PC-9 (cell line): ENCODE measurements at regions not wholly inside any gene's neighbourhood (a gene's known extent, or its start where the extent isn't known, plus 50 kb on each side); places are given as distances from the start of the nearest gene placed in this dataset.
"Not testable (repeated sequence)": the region's sequence is repeated elsewhere in the genome, so short reads cannot be mapped to it uniquely, and the experiment has no call there.

ENCODE experiments used
- BruUV-seq: library from RNA; stranded (reverse); fragments of 400-500 nt; replicated peaks from 2 replicates; lab custom pipeline; 2021; lab: Mats Ljungman, UMichigan
- CTCF ChIA-PET: fragments of 300-600 bp; sonication (Branson Sonifier 250); formaldehyde crosslinking; loops from one replicate; lab custom pipeline; 2022; ENCODE audit warnings: antibody characterized with exemption; lab: Charles Lee
- POLR2A ChIA-PET: fragments of 300-600 bp; sonication (Branson Sonifier 250); formaldehyde crosslinking; loops from one replicate; lab custom pipeline; 2022; ENCODE audit warnings: antibody characterized with exemption; ENCODE audit not compliant: unreplicated experiment; lab: Charles Lee
- DNase-seq, 2 experiments: peaks; one replicate each; pipeline versions ENCODE4 v3.0.0 to v3.0.0-alpha.2; 2015 to 2022; ENCODE audit warnings: mixed read lengths in 1 of 2
- H2AFZ ChIP-seq: fragments of 200-600 bp; sonication (generic); 2 replicates; pipeline ENCODE4 v1.8.1; 2017; ENCODE audit warnings: antibody characterized with exemption
- H3F3A ChIP-seq: fragments of 200-600 bp; sonication (generic); 2 replicates; pipeline ENCODE4 v1.8.1; 2017; ENCODE audit warnings: antibody characterized with exemption, mild to moderate bottlenecking, low read depth; ENCODE audit not compliant: insufficient read depth
- H3K27ac ChIP-seq: fragments of 200-600 bp; sonication (generic); 2 replicates; pipeline ENCODE4 v1.6.1; 2016; ENCODE audit warnings: mixed run types
- H3K27me3 ChIP-seq: fragments of 200-600 bp; sonication (generic); 2 replicates; pipeline ENCODE4 v1.6.1; 2016; ENCODE audit warnings: low read depth, mixed run types; ENCODE audit not compliant: insufficient read depth
- H3K36me3 ChIP-seq: fragments of 200-600 bp; sonication (generic); 2 replicates; pipeline ENCODE4 v1.6.1; 2016; ENCODE audit warnings: low read depth, mixed run types
- H3K4me1 ChIP-seq: fragments of 200-600 bp; sonication (generic); replicated peaks from 2 replicates; pipeline ENCODE4 v1.6.1; 2016; ENCODE audit warnings: mixed run types; ENCODE audit not compliant: insufficient read depth
- H3K4me2 ChIP-seq: fragments of 200-600 bp; sonication (generic); 2 replicates; pipeline ENCODE4 v1.6.1; 2017; ENCODE audit warnings: mixed run types
- H3K4me3 ChIP-seq: fragments of 200-600 bp; sonication (generic); 2 replicates; pipeline ENCODE4 v1.6.1; 2016; ENCODE audit warnings: mixed run types
- H3K79me2 ChIP-seq: fragments of 200-600 bp; sonication (generic); 2 replicates; pipeline ENCODE4 v1.6.1; 2017; ENCODE audit warnings: low read depth, mixed run types
- H3K9me2 ChIP-seq: fragments of 200-600 bp; sonication (generic); 2 replicates; pipeline ENCODE4 v1.8.1; 2017; ENCODE audit warnings: mild to moderate bottlenecking; ENCODE audit not compliant: insufficient read depth
- H3K9me3 ChIP-seq: fragments of 200-600 bp; sonication (generic); 2 replicates; pipeline ENCODE4 v1.8.1; 2016; ENCODE audit warnings: low read depth; ENCODE audit not compliant: insufficient read depth
- H4K20me1 ChIP-seq: fragments of 200-600 bp; sonication (generic); 2 replicates; pipeline ENCODE4 v1.8.1; 2017; ENCODE audit not compliant: insufficient read depth
- EZH2 ChIP-seq: fragments of 200-600 bp; sonication (generic); IDR thresholded peaks from 2 replicates; pipeline ENCODE4 v1.8.0; 2017; ENCODE audit warnings: antibody characterized with exemption, low read depth
- intact Hi-C: fragments of 100-400 bp; cut with micrococcal nuclease; formaldehyde crosslinking; loops from one replicate; pipeline ENCODE4 v1.10.0; 2022; ENCODE audit not compliant: unreplicated experiment
- TF ChIP-seq, protein P1 (sequence below): fragments of 200-600 bp; sonication (generic); conservative IDR thresholded peaks from 2 replicates; pipeline ENCODE4 v1.6.1; 2017; ENCODE audit warnings: mixed run types, antibody characterized with exemption, mild to moderate bottlenecking, moderate library complexity

DNA sequence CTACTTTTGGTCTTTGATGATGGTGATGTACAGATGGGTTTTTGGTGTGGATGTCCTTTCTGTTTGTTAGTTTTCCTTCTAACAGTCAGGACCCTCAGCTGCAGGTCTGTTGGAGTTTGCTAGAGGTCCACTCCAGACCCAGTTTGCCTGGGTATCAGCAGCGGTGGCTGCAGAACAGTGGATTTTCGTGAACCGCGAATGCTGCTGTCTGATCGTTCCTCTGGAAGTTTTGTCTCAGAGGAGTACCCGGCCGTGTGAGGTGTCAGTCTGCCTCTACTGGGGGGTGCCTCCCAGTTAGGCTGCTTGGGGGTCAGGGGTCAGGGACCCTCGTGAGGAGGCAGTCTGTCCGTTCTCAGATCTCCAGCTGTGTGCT is 56.6 kb upstream of the TNFAIP8 start:
- peaks cover 31% of the 10 kb centered on the region for H3K4me1 ChIP-seq
- POLR2A ChIA-PET, H3K79me2 ChIP-seq, H2AFZ ChIP-seq, H3K9me3 ChIP-seq, H3K4me3 ChIP-seq, intact Hi-C loops, H3K36me3 ChIP-seq, H3K4me2 ChIP-seq, H4K20me1 ChIP-seq, CTCF ChIA-PET, H3K9me2 ChIP-seq, DNase-seq, H3K27me3 ChIP-seq, H3K27ac ChIP-seq, BruUV-seq: not testable (repeated sequence)
- peaks cover 19% of the 10 kb centered on the region for H3F3A ChIP-seq

DNA sequence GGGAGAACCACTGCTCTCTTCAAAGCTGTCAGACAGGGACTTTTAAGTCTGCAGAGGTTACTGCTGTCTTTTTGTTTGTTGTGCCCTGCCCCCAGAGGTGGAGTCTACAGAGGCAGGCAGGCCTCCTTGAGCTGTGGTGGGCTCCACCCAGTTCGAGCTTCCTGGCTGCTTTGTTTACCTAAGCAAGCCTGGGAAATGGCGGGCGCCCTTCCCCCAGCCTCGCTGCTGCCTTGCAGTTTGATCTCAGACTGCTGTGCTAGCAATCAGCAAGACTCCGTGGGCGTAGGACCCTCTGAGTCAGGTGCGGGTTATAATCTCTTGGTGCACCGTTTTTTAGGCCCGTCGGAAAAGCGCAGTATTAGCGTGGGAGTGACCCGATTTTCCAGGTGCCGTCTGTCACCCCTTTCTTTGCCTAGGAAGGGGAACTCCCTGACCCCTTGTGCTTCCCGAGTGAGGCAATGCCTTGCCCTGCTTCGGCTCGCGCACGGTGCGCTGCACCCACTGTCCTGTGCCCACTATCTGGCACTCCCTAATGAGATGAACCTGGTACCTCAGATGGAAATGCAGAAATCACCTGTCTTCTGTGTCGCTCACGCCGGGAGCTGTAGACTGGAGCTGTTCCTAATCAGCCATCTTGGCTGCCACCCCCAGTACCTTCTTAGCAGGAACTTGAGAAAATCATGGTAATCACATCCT is 56.1 kb upstream of the TNFAIP8 start:
- DNase-seq, H2AFZ ChIP-seq, H3K4me3 ChIP-seq, POLR2A ChIA-PET, H3K27ac ChIP-seq, H3K27me3 ChIP-seq, BruUV-seq, H3K9me3 ChIP-seq, CTCF ChIA-PET, H3K79me2 ChIP-seq, H3K9me2 ChIP-seq, H3K36me3 ChIP-seq, H4K20me1 ChIP-seq, H3K4me2 ChIP-seq: not testable (repeated sequence)
- peaks cover 36% of the 10 kb centered on the region for H3K4me1 ChIP-seq
- H3F3A ChIP-seq: peaks cover 20% of the 10 kb centered on the region
- intact Hi-C loops: loop anchor here (5.0 kb wide), 1 partner anchor 58 kb away; the partner anchor contains the start of gene TNFAIP8

DNA sequence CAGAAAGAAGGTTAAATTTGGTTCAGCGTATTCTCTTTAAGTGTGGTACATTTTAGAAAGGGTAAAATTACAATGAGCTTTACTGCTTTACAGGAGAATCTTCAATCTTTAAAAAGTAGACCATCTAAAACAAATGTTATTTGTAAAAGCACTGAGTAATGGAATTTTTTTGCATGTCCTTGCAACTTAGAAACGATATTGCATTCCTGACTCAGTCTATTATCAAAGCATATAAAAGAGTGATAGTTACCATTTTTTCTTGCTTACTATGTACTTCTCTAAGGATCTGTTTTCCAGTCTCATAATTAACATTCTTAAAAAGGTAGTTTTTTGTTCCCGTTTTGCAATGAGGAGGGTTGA is 55.5 kb upstream of the TNFAIP8 start:
- Histone ChIP-seq H4K20me1 (no peaks in the 10 kb centered on the region), H3F3A (peaks cover 20% of the 10 kb centered on the region), H3K9me3 (no peaks in the 10 kb centered on the region), H3K27ac (no peak overlapping the region), H3K4me1 (peaks cover 40% of the 10 kb centered on the region), H3K9me2 (no peaks in the 10 kb centered on the region), H3K79me2 (no peaks in the 10 kb centered on the region), H2AFZ (no peak overlapping the region), H3K4me2 (no peak overlapping the region), H3K36me3 (no peaks in the 10 kb centered on the region), H3K27me3 (no peaks in the 10 kb centered on the region), H3K4me3 (no peak overlapping the region)
- no peak for DNase-seq
- intact Hi-C loops: loop anchor here (5.0 kb wide), 1 partner anchor 57 kb away; the partner anchor contains the start of gene TNFAIP8
- BruUV-seq: no TSS peak
- no peak for TF ChIP-seq EZH2
- TF ChIP-seq, protein P1, sequence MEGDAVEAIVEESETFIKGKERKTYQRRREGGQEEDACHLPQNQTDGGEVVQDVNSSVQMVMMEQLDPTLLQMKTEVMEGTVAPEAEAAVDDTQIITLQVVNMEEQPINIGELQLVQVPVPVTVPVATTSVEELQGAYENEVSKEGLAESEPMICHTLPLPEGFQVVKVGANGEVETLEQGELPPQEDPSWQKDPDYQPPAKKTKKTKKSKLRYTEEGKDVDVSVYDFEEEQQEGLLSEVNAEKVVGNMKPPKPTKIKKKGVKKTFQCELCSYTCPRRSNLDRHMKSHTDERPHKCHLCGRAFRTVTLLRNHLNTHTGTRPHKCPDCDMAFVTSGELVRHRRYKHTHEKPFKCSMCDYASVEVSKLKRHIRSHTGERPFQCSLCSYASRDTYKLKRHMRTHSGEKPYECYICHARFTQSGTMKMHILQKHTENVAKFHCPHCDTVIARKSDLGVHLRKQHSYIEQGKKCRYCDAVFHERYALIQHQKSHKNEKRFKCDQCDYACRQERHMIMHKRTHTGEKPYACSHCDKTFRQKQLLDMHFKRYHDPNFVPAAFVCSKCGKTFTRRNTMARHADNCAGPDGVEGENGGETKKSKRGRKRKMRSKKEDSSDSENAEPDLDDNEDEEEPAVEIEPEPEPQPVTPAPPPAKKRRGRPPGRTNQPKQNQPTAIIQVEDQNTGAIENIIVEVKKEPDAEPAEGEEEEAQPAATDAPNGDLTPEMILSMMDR: no peak
- ChIA-PET CTCF (no interaction called here), POLR2A (no interaction called here)

DNA sequence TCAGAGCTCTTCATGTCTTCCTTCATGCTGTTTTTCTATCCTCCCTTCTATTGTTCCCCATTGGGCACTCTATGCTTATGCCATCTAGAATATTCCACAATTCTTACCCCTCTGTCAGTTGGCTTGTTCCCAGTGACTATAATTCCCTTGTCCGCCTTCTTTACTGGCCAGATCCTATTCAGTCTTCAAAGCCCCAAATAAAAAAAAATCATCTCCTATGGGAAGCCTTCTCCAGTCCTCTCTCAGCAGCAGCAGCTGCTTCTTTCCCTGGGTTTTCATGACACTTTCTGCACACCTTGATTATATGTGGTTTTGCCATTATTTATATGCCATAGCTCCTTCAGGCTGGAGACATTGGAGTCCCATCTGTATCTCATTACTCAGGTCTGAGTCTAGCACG is 54.6 kb upstream of the TNFAIP8 start:
- Histone ChIP-seq H3K4me1 (peaks cover 40% of the 10 kb centered on the region), H3K27me3 (no peaks in the 10 kb centered on the region), H3K9me2 (no peaks in the 10 kb centered on the region), H3K4me3 (no peak overlapping the region), H3K36me3 (no peaks in the 10 kb centered on the region), H3K9me3 (no peaks in the 10 kb centered on the region), H3K79me2 (no peaks in the 10 kb centered on the region), H3K27ac (no peak overlapping the region), H4K20me1 (no peaks in the 10 kb centered on the region), H3F3A (peaks cover 20% of the 10 kb centered on the region), H3K4me2 (no peak overlapping the region), H2AFZ (no peak overlapping the region)
- DNase-seq: no peak
- intact Hi-C loops: loop anchor here (5.0 kb wide), 1 partner anchor 56 kb away; the partner anchor contains the start of gene TNFAIP8
- POLR2A ChIA-PET: no interaction called here
- CTCF ChIA-PET: no interaction called here
- TF ChIP-seq EZH2: no peak
- TF ChIP-seq, protein P1: no peak
- no TSS peak for BruUV-seq
